Loucy (cell line): ENCODE measurements at regions not wholly inside any gene's neighbourhood (a gene's known extent, or its start where the extent isn't known, plus 50 kb on each side); places are given as distances from the start of the nearest gene placed in this dataset.

Source experiments
- CTCF ChIP-seq: fragments of 200-600 bp; sonication (generic); conservative IDR thresholded peaks from 2 replicates; pipeline ENCODE4 v1.5.1; 2014; ENCODE audit warnings: mild to moderate bottlenecking, antibody characterized with exemption, low read length
- EZH2phosphoT487 ChIP-seq: fragments of 200-600 bp; IDR thresholded peaks from 2 replicates; pipeline ENCODE4 v1.6.1; 2018; ENCODE audit warnings: antibody characterized with exemption, mild to moderate bottlenecking, moderate library complexity, borderline replicate concordance

DNA sequence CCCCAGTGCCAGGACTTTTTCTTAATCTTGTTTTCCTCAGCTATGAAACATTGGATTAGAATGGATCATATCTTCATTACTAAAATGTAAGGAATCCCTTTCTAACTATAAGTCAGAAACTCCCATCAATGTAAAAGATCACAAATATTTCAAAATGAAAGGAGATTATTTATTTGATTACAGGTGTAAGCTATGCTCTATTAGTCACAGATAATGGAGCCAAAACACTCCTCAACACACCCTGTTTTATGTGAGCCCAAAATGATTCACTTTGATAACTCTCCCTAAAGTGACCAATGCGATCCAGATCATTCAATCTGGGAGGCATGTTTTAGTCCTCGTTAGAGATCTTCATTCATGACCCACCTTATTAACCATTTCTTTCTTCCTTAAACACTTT lies 566.7 kb upstream of the TENM3 start:
- TF ChIP-seq CTCF (no peak), EZH2phosphoT487 (no peak)
